Liver (tissue), 7 donors: ENCODE measurements at regions not wholly inside any gene's neighbourhood (a gene's known extent, or its start where the extent isn't known, plus 50 kb on each side); places are given as distances from the start of the nearest gene placed in this dataset.

ENCODE experiments used
- DNase-seq: peaks from one replicate; pipeline ENCODE4 v3.0.0-alpha.2; 2017; ENCODE audit warnings: low spot score
- H3K27ac ChIP-seq, 2 donors: one replicate each; pipeline ENCODE4 v1.7.0; 2013; ENCODE audit warnings: inconsistent platforms in 2 of 2, low read length in 2 of 2, control low read depth in 1 of 2, low read depth in 1 of 2, mild to moderate bottlenecking in 1 of 2
- H3K27me3 ChIP-seq, 4 donors: one replicate each; pipeline versions ENCODE4 v1.6.1 to v1.7.0; 2013; ENCODE audit warnings: low read length in 3 of 4, inconsistent platforms in 1 of 4, mild to moderate bottlenecking in 1 of 4, moderate library complexity in 1 of 4; ENCODE audit not compliant: control insufficient read depth in 4 of 4, insufficient read depth in 4 of 4
- H3K36me3 ChIP-seq, 4 donors: one replicate each; pipeline versions ENCODE4 v1.6.1 to v1.7.0; 2013; ENCODE audit warnings: low read length in 3 of 4, mild to moderate bottlenecking in 3 of 4, low read depth in 1 of 4, moderate library complexity in 1 of 4; ENCODE audit not compliant: control insufficient read depth in 4 of 4, insufficient read depth in 3 of 4
- H3K4me1 ChIP-seq, 4 donors: one replicate each; pipeline versions ENCODE4 v1.6.1 to v1.7.0; 2013; ENCODE audit warnings: low read length in 3 of 4, mild to moderate bottlenecking in 3 of 4, moderate library complexity in 1 of 4; ENCODE audit not compliant: control insufficient read depth in 4 of 4, insufficient read depth in 4 of 4
- H3K4me3 ChIP-seq, 3 donors: one replicate each; pipeline versions ENCODE4 v1.6.1 to v1.7.0; 2013; ENCODE audit warnings: low read length in 3 of 3, control low read depth in 1 of 3, low read depth in 1 of 3, mild to moderate bottlenecking in 1 of 3
- H3K9ac ChIP-seq, 2 donors: one replicate each; pipeline ENCODE4 v1.7.0; 2013; ENCODE audit warnings: low read length in 2 of 2, mild to moderate bottlenecking in 2 of 2, moderate library complexity in 2 of 2, control low read depth in 1 of 2, low read depth in 1 of 2
- H3K9me3 ChIP-seq, 4 donors: one replicate each; pipeline versions ENCODE4 v1.6.1 to v1.7.0; 2013; ENCODE audit warnings: low read length in 3 of 4; ENCODE audit not compliant: control insufficient read depth in 4 of 4
- GABPA ChIP-seq, 2 donors: IDR thresholded peaks in 1 of 2; conservative IDR thresholded peaks in 1 of 2; 2 replicates each; pipeline ENCODE4 v1.6.1; 2016; ENCODE audit warnings: antibody characterized with exemption in 2 of 2, mild to moderate bottlenecking in 1 of 2, moderate library complexity in 1 of 2
- HNF4A ChIP-seq, 2 donors: conservative IDR thresholded peaks; 2 replicates each; pipeline ENCODE4 v1.6.1; 2016; ENCODE audit warnings: antibody characterized with exemption in 2 of 2, mild to moderate bottlenecking in 2 of 2
- HNF4G ChIP-seq: IDR thresholded peaks from 2 replicates; pipeline ENCODE4 v1.6.1; 2016; ENCODE audit warnings: antibody characterized with exemption
- JUND ChIP-seq, 2 donors: IDR thresholded peaks; 2 replicates each; pipeline ENCODE4 v1.6.1; 2016; ENCODE audit warnings: antibody characterized with exemption in 2 of 2
- NR2F2 ChIP-seq: IDR thresholded peaks from 2 replicates; pipeline ENCODE4 v1.6.1; 2016; ENCODE audit warnings: antibody characterized with exemption
- RAD21 ChIP-seq, 2 donors: IDR thresholded peaks; 2 replicates each; pipeline ENCODE4 v1.6.1; 2016; ENCODE audit warnings: antibody characterized with exemption in 2 of 2, mild to moderate bottlenecking in 2 of 2
- RXRA ChIP-seq, 2 donors: IDR thresholded peaks; 2 replicates each; pipeline ENCODE4 v1.6.1; 2017 to 2018; ENCODE audit warnings: antibody characterized with exemption in 2 of 2, mild to moderate bottlenecking in 1 of 2
- SP1 ChIP-seq: IDR thresholded peaks from 2 replicates; pipeline ENCODE4 v1.6.1; 2018; ENCODE audit warnings: antibody characterized with exemption, mild to moderate bottlenecking
- TAF1 ChIP-seq: conservative IDR thresholded peaks from 2 replicates; pipeline ENCODE4 v1.6.1; 2016; ENCODE audit warnings: antibody characterized with exemption, mild to moderate bottlenecking
- YY1 ChIP-seq: IDR thresholded peaks from 2 replicates; pipeline ENCODE4 v1.6.1; 2016; ENCODE audit warnings: antibody characterized with exemption, mild to moderate bottlenecking
- TF ChIP-seq, protein P1 (sequence below): IDR thresholded peaks from 2 replicates; pipeline ENCODE4 v1.6.1; 2016; ENCODE audit warnings: antibody characterized with exemption, mild to moderate bottlenecking
- TF ChIP-seq, protein P2 (sequence below): IDR thresholded peaks from 2 replicates; pipeline ENCODE4 v1.6.1; 2016; ENCODE audit warnings: antibody characterized with exemption
- TF ChIP-seq, protein P3 (sequence below): fragments of 150-350 bp; IDR thresholded peaks from 2 replicates; pipeline ENCODE4 v1.5.1; 2017; ENCODE audit warnings: improper control_type of control experiment, low read depth, low read length; ENCODE audit not compliant: missing input control
- TF ChIP-seq, protein P4 (sequence below): IDR thresholded peaks from 2 replicates; pipeline ENCODE4 v1.6.1; 2016; ENCODE audit warnings: antibody characterized with exemption
- TF ChIP-seq, protein P5 (sequence below): IDR thresholded peaks from 2 replicates; pipeline ENCODE4 v1.6.1; 2016; ENCODE audit warnings: antibody characterized with exemption
- donor health status: healthy.
- donor health status: healthy.
- donor health status: healthy.
- donor health status: healthy.

DNA sequence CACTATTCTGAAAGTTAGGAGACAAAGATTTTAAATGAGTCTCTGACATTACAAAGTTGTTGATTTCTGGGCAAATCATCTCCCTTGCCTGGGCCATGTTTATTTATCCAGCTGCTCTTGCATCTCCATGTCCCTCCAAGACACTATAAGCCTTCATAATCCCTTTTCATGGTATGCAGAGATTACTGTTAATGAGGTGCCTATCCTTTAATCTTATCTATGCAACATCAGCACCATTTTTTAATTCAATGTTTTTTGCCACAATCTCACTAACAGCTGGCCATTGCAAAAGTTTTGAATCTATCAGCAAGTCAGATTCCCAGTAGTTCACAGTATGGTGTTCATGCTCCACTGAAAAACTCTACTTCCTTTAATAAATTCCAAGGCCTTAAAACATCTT, 108.5 kb upstream of the PTPRD start:
- Histone ChIP-seq H3K9ac (no peak overlapping the region), H3K4me3 (no peak overlapping the region), H3K9me3 (no peaks in the 10 kb centered on the region), H3K27ac (no peak overlapping the region), H3K4me1 (no peaks in the 10 kb centered on the region), H3K27me3 (no peaks in the 10 kb centered on the region), H3K36me3 (no peaks in the 10 kb centered on the region)
- no peak for DNase-seq
- TF ChIP-seq HNF4G (no peak), RXRA (IDR thresholded peaks at IDR 0.05) (no peak), HNF4A (conservative IDR thresholded peaks at IDR 0.05) (no peak), YY1 (no peak), RAD21 (IDR thresholded peaks at IDR 0.05) (no peak), SP1 (no peak), GABPA (IDR thresholded peaks at IDR 0.05 in 1 of 2, conservative IDR thresholded peaks at IDR 0.05 in 1 of 2) (no peak), JUND (IDR thresholded peaks at IDR 0.05) (no peak), NR2F2 (no peak), TAF1 (no peak)
- TF ChIP-seq, protein P1, sequence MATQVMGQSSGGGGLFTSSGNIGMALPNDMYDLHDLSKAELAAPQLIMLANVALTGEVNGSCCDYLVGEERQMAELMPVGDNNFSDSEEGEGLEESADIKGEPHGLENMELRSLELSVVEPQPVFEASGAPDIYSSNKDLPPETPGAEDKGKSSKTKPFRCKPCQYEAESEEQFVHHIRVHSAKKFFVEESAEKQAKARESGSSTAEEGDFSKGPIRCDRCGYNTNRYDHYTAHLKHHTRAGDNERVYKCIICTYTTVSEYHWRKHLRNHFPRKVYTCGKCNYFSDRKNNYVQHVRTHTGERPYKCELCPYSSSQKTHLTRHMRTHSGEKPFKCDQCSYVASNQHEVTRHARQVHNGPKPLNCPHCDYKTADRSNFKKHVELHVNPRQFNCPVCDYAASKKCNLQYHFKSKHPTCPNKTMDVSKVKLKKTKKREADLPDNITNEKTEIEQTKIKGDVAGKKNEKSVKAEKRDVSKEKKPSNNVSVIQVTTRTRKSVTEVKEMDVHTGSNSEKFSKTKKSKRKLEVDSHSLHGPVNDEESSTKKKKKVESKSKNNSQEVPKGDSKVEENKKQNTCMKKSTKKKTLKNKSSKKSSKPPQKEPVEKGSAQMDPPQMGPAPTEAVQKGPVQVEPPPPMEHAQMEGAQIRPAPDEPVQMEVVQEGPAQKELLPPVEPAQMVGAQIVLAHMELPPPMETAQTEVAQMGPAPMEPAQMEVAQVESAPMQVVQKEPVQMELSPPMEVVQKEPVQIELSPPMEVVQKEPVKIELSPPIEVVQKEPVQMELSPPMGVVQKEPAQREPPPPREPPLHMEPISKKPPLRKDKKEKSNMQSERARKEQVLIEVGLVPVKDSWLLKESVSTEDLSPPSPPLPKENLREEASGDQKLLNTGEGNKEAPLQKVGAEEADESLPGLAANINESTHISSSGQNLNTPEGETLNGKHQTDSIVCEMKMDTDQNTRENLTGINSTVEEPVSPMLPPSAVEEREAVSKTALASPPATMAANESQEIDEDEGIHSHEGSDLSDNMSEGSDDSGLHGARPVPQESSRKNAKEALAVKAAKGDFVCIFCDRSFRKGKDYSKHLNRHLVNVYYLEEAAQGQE, result no peak
- TF ChIP-seq, protein P2, sequence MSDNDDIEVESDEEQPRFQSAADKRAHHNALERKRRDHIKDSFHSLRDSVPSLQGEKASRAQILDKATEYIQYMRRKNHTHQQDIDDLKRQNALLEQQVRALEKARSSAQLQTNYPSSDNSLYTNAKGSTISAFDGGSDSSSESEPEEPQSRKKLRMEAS, result no peak
- TF ChIP-seq, protein P3, sequence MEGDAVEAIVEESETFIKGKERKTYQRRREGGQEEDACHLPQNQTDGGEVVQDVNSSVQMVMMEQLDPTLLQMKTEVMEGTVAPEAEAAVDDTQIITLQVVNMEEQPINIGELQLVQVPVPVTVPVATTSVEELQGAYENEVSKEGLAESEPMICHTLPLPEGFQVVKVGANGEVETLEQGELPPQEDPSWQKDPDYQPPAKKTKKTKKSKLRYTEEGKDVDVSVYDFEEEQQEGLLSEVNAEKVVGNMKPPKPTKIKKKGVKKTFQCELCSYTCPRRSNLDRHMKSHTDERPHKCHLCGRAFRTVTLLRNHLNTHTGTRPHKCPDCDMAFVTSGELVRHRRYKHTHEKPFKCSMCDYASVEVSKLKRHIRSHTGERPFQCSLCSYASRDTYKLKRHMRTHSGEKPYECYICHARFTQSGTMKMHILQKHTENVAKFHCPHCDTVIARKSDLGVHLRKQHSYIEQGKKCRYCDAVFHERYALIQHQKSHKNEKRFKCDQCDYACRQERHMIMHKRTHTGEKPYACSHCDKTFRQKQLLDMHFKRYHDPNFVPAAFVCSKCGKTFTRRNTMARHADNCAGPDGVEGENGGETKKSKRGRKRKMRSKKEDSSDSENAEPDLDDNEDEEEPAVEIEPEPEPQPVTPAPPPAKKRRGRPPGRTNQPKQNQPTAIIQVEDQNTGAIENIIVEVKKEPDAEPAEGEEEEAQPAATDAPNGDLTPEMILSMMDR, result no peak
- TF ChIP-seq, protein P4, sequence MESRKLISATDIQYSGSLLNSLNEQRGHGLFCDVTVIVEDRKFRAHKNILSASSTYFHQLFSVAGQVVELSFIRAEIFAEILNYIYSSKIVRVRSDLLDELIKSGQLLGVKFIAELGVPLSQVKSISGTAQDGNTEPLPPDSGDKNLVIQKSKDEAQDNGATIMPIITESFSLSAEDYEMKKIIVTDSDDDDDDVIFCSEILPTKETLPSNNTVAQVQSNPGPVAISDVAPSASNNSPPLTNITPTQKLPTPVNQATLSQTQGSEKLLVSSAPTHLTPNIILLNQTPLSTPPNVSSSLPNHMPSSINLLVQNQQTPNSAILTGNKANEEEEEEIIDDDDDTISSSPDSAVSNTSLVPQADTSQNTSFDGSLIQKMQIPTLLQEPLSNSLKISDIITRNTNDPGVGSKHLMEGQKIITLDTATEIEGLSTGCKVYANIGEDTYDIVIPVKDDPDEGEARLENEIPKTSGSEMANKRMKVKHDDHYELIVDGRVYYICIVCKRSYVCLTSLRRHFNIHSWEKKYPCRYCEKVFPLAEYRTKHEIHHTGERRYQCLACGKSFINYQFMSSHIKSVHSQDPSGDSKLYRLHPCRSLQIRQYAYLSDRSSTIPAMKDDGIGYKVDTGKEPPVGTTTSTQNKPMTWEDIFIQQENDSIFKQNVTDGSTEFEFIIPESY, result no peak
- TF ChIP-seq, protein P5, sequence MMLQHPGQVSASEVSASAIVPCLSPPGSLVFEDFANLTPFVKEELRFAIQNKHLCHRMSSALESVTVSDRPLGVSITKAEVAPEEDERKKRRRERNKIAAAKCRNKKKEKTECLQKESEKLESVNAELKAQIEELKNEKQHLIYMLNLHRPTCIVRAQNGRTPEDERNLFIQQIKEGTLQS, result no peak

DNA sequence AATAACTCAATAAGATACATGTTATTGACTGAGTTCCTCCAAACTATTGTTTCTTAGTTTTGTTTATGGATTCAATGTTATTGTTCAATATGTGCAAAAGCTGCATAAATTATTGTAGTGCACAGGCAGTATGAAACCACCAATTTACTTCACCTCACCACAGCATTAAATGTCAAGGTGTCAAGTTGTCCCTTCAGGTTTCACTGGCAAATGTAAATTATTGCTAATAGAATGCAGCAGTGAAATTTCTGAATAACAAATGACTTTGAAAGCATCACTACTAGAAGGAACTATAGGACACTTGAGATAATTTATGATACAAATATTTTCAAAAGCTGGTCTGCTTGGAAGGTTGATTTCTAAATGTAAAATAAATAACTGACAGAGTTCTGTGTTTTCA, 116.4 kb upstream of the PTPRD start:
- Histone ChIP-seq H3K36me3 (no peaks in the 10 kb centered on the region), H3K9ac (no peak overlapping the region), H3K27ac (no peak overlapping the region), H3K4me3 (no peak overlapping the region), H3K27me3 (no peaks in the 10 kb centered on the region), H3K4me1 (no peaks in the 10 kb centered on the region), H3K9me3 (no peaks in the 10 kb centered on the region)
- no peak for TF ChIP-seq HNF4G
- no peak for TF ChIP-seq RAD21 (IDR thresholded peaks at IDR 0.05)
- TF ChIP-seq SP1, result no peak
- TF ChIP-seq RXRA (IDR thresholded peaks at IDR 0.05), result no peak
- no peak for DNase-seq
